Islet precursor cell (in vitro differentiated cells): ENCODE measurements at regions not wholly inside any gene's neighbourhood (a gene's known extent, or its start where the extent isn't known, plus 50 kb on each side); places are given as distances from the start of the nearest gene placed in this dataset.
"Not testable (repeated sequence)": the region's sequence is repeated elsewhere in the genome, so short reads cannot be mapped to it uniquely, and the experiment has no call there.

Source experiments
- DNase-seq: peaks from one replicate; pipeline ENCODE4 v3.0.0-alpha.2; 2018

DNA sequence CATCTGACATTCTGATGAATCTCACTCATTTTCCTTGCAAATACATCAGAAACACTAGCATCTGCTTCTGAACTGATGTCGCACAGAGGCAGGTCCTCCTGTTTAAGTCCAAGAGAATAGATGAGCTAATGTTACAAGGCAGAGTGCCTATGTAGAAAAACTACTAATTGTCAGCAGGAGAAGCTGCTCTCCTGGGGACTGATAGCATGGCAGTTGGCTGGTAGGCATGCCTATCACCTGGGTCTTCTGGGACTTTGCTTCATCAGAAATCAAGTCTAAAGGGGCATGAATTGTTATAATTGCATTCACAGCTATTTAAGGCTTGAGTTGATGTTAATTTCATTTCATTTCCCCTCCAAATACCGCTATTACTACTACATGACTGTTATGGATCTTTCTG is 457.2 kb downstream of the RAP2B start:
- no peak for DNase-seq

DNA sequence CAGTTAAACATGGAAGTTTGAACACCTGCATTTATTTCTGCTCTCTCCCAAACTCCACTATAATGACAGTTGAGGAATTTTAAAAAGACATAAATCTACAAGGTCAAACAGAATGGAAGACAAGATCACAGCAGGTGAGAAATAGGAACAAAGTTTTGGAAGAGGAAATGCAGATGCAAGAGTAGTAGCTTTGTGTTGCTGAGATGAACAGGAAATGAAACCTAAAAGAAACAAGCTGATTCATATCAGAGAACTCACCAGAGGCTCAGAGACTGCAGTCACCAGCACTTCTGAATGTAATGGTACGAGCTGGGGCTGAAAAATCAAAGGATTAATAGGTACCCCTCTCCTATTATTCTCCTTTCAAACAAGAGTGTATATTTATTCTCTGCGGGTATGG is 459.9 kb downstream of the RAP2B start:
- no peak for DNase-seq

DNA sequence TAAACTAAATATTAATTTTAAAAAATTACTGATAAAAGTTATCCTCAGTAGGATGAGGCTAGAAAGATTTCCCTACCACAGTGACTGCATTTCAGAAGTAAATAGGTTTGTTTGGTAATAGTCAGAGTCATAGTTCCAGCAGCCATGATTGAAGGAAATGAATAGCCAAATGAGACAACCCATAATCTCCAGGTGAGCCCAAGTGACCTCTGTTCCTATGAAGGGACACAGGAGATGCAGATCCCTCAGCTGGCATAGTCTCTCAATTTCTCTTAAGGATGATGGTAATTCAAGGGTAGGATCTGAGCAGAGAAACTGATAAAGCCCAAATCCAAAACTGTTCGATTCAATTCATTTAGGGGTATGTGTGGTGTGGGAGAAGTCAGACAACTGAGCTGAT is 461.8 kb downstream of the RAP2B start:
- no peak for DNase-seq

DNA sequence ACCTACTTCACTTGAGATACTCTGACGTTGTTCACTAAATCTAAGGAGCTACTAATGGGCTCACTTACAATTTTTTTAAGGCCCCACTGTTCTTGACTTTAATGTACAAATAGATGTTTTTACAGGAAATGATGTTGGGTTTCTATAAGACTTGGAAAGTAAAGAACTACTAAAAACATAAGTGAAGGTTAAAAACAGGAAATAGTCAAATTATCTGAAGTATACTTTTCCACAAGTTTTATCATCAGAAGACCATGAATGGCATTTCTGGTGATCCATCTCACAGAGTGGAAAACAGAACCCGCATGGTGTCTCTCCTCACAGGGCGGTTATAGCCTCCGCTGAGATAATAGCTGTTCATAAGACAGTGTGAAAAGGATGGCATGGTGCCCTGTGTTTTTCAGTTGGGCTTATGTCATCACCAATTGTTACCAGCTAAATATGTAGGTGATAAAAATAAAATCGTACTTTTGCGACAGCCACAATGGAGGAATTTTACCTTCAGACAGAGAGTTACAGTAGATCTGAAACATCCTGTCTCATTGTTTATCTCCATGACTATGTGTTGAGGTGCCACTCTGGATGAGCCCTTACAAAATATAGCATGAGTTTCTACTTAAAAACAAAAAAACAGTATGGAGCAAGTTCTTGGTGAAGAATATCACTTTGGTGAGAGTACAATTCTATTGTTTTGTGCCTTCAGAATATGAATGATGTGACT is 462.4 kb downstream of the RAP2B start:
- no peak for DNase-seq

DNA sequence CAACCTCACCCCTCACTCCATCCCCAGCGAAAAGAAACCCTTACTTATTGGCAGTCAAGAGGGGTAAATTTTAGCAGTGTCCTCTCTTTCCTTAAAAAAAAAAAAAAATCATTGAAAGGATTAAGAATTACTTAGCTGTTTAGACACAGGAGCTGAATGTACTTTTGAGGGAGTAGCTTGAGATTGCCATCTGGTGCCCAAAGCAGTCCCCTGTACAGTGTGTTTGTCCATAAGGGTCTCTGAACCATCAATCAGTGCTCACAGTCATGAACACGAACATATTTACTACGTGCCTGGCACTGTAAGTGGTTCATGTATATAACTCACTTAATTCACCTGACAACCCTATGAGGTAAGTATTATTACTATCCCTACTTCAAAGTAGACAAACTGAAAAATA is 463.5 kb downstream of the RAP2B start:
- no peak for DNase-seq

DNA sequence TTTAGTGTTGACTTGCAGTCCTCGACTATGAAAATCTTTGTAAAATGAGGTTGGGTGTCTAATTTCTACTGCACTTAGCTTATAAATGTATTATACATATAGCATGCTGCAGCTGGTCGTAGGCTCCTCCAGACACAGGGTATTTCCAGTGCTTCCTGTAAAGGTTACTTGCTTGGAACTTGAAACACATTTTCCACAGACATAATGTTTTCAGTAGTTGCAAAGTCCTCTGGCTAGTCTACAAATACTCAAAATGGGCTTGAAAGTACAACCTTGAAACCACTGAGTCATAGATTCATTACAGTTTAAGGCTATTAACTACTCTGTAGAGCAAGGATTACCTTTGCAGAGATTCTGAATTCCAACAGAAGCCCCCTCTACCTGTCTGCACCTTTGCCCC is 464.1 kb downstream of the RAP2B start:
- DNase-seq = no peak

DNA sequence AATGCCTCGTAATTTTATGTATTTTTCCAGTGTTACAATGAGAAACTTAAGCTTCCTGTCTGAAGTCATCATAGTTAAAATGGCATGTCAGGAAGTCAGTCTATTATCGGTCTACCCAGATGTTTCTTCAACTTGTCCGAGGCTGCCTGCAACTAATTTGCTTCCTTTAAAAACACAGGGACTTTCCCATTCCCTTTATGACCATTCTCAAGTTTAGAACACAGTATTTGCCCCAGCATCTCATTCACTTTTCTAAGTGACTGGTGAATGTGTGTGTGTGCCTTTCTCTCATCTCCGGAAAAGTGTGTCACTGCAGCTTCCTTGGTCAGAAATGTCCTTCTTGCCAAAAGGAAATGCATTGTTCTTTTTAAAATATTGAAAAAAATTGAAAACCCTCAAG is 466.6 kb downstream of the RAP2B start:
- no peak for DNase-seq

DNA sequence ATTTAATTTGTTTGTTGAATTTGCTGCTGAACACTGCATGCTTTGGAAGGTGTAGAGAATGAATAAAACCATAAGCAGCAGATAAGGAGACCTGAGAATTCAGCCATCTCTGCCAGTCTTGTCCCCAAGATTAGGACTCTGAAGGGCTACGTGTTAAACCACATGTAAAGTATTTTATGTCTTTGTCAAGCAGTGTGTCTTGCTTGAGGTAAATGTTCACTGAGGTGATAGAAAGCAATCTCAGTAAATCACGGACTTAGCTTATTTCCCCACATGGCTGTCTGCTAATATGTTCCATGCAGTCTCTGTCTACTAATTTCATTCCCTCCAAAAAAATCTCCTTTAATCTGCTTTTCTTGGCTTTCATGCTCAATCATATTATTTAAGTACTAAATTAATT is 467.1 kb downstream of the RAP2B start:
- no peak for DNase-seq

DNA sequence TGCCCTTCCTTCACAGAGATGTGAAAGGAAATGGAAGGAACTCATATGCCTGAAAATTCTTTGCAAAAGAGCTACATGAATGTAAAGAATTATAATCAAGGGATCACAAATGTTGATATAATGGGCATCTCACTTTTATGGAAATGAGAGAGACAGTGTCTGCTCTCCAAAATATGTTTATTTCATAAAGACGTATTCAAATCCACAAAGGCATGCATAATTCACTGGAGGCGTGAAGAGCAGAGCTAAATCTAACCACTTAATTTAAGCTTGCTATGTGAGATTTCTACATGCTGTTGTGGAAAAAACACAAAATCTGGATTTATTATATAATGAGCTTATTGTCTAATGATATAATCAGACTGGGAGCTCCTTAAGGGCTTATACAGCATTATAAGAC is 469.1 kb downstream of the RAP2B start:
- DNase-seq = no peak

DNA sequence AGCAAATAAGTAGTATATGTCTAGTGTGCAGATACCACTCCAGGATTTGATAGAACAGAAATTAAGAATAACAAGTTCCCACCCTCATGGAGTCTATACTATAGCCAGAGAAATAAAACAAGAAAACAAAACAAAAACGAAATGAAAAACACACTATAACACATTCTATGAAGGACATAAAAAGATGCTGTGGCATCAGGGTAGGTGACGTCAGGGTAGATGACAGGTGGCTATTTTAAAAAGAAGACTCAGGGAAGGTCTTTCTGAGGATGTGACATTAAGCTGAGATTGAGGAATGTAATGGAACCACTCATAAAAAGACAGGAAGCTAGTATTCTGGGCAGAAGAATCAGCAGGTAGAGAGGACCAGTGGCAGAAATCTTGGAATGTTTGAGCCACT is 469.6 kb downstream of the RAP2B start:
- DNase-seq = no peak

DNA sequence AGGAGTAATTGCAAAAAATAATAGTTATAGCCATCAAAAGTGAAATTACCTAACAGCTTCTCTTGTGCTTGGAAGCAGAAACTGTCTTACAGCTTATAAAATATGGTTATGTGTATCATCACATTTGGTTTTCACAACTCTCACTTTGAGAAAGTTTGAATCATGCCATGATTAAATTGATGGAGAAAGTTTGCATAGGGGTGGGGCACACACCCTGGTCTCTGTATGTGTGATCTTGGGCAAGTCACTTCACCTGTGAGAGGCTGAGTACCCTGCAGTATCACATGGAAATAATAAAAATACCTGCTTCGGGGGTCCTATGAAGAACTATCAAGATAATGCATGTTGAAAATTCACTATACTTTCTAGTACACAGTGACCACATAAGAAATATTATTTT is 471.4 kb downstream of the RAP2B start:
- no peak for DNase-seq

DNA sequence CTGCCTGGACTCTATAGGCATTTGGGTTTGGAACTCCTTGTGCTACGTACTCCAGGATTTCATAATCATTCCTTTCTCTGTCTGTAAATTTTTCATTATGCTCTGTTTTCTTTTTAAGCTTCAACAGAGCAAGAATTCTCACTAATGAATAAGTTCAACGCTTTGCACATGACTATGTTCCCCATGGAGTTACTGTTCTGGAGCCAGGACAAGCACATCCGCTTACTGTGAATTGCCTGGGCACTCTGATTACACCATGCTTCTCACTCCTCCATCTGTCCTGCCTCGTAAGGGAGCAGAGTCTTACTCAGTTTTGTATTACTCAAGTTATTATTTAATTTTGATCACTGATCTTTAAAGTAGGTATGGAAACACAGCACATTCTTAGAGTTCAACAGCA is 472.7 kb downstream of the RAP2B start:
- no peak for DNase-seq

DNA sequence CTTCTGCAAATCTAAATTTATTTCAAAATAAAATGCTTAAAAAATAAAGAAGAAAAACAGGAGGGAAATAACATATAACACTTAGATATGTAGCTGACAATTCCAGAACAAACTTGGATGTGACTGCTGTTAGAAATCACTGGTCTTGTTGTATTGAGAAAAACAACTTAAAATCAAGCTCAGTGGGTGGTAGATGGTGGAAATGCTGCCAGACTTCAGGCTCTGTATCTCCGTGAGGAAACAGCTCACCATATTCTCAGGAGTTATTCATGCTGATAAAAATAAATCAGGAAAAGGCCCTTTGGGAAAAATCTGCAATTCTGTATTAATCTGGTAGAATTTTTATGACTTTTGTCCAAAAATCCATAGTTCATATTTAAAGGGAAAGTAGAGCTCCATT is 477.6 kb downstream of the RAP2B start:
- no peak for DNase-seq

DNA sequence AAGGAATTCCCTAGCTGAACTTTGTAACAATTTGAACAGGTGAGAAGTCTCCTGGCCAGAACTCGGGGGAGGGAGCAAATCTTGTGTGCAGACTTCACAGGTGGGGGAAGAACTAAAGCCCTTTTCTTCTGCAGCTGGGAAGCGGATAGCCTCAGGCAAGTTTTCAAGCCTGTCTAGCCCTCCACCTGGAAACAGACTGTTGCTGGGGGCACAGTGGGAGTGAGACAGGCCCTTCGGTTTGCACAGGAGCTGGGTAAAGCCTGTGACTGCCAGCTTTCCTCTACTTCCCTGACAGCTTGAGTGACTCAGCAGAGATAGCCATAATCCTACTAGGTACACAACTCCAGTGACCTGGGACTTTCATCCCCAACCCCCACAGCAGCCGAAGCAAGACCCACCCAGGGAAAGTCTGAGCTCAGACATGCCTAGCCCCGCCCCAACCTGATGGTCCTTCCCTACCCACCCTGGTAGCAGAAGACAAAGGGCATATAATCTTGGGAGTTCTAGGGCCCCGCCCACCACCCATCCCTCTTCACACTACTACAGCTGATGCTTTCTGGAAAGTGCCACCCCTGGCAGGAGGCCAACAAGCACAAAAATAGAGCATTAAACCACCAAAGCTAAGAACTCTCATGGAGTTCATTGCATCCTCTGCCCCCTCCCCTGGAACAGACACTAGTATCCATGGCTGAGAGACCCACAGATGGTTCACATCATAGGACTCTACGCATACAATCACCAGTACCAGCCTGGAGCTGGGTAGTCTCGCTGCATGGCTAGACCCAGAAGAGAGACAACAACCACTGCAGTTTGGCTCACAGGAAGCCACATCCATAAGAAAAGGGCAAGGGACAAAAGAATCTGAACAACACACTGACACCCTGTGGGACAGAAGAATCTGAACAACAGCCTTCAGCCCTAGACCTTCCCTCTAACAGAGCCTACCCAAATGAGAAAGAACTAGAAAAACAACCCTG is 479.0 kb downstream of the RAP2B start:
- peak; percentile 90 for DNase-seq

DNA sequence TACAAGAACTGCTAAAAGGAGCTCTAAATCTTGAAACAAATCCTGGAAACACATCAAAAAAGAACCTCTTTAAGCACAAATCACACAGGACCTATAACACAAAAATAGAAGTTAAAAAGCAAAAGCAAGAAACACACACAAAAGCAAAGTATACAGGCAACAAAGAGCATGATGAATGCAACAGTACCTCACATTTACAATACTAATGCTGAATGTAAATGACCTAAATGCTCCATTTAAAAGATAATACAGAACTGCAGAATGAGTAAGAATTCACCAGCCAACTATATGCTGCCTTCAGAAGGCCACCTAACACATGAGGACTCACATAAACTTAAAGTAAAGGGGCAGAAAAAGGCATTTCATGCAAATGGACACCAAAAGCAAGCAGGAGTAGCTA is 478.6 kb upstream of the ARHGEF26 start:
- not testable (repeated sequence) for DNase-seq

DNA sequence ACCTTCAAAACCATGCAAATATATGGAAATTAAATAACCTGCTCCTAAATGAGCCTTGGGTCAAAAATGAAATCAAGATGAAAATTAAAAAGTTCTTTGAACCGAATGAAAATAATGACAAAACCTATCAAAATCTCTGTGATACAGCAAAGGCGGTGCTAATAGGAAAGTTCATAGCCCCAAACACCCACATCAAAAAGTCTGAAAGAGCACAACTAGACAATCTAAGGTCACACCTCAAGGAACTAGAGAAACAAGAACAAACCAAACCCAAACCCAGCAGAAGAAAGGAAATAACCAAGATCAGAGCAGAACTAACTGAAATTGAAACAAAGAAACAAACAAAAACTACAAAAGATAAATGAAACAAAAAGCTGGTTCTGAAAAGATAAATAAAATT is 477.7 kb upstream of the ARHGEF26 start:
- DNase-seq = not testable (repeated sequence)

DNA sequence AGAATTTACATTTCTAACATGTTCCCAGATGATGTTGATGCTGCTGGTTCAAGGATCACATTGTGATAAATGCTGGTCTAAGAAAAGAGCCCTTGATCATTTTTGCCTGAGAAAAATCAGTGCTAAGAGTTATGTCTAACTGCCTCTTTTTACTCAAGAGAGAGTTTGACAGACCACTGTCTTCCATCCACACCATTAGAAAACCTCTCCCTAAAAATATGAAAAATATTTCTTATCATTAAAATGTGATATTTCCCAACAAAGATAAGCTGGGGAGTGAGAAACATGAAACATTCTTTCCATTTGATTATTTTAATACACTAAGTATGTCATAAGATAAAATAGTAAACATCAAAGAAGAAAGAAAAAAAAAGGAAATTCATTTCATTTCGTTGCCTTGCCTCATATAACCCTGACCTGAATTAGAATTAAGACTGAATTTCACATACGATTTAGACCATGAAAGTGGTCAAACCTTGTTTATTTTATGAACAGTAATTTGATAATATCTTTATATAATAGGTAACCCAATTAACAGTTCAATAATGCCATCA is 471.8 kb upstream of the ARHGEF26 start:
- DNase-seq = no peak

DNA sequence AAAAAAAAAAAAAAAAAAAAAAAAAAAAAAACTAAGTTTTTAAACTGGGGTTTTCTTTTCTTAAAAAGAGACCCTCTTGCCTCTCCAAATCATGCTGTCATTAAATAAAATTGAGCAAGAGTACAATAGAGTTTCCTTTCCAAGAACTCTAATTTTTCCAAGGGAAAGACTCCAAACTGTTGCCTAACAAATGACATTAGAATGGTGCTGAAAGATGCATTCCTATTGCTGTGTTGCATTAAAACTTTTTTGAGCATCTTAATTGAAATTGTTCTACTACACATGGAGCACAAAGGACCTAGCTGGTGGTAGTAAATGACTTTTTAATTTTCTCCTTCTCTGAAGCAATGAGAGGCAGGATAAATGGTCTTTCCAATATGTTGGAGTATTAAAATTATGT is 469.1 kb upstream of the ARHGEF26 start:
- DNase-seq = no peak

DNA sequence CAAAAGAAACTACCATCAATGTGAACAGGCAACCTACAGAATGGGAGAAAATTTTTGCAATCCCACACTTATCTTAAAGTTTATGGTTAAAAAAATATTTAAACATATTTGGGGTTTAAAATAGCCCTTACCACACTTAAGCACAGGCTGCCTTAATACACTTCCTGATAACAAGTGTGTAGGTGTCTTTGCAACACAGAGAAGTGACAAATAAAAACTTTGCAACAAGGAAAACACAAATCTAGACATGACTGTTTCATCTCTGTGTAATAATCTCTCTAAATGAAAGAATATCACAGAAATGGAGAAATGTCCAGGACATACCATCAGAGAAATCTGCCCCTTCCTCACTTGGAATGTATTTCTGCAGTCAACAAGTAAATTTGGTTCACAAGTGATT is 464.1 kb upstream of the ARHGEF26 start:
- no peak for DNase-seq

DNA sequence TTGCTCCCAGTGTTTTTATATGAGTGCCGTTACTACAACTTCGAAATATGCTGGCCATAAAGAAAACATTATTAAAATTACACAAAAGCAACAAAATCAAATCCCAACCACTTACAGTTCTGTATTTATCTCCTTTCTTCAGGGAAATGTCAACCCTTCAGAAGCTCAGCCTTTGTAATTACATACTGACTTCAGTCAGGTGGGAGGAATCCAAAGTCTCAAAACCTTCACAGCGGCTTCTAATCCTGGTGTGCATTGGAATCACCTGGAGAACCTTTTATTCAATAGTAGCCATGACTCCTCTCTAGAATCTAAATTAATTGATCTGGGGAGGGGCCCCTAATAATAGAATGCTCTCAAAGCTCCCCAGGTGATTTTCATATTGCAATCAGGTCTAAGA is 463.7 kb upstream of the ARHGEF26 start:
- no peak for DNase-seq

DNA sequence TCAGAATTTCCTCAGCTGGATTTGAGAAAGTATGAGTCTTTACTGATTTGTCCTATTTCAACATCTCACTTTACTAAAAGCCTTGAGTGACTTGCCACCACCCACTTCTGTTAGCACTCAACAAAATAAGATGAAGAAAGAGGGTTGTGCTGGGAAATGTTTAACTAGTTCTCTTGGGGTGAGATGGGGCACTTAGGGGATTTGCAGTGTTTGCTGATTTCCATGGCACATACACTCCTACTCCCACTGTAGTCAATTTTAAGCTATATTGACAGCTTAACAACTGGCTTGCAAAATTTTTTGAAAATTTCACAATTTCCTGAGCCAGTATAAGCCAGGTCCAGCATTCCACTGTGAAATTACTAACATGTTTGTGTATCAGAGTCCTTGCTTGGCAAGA is 463.1 kb upstream of the ARHGEF26 start:
- no peak for DNase-seq

DNA sequence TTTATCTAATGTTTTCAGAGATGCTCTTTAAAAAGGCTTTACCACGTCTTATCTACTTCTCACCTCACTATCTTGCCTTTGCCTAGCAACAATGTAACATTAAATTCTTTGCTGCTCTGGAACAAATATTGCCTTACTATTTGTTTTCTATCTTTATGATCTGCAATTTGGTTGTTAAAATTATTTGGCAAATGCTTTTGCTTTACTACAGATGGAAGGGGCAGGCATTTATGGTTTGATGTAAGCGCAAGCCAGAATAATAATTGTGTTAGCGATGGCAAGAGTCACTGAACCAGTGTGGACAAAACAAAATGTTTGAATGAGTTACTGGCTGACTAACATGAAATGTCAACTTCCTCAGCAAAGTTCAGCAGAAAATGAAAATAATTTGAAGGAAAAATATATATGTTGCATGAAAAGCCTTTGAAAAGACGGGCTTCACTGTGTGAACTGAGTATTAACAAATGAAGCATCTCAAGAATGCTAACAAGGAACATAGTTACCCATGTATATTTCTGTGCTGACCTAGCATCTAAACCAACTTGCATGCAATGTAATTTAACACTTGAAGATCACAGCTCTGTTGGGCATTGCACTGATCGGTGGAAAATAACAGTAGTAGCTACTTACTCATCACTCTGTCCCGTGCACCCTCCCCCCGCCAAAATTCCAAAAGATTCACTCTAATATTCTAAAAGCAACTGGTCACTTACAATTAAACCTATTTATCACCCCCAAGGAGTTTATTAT is 454.0 kb upstream of the ARHGEF26 start:
- DNase-seq = no peak

DNA sequence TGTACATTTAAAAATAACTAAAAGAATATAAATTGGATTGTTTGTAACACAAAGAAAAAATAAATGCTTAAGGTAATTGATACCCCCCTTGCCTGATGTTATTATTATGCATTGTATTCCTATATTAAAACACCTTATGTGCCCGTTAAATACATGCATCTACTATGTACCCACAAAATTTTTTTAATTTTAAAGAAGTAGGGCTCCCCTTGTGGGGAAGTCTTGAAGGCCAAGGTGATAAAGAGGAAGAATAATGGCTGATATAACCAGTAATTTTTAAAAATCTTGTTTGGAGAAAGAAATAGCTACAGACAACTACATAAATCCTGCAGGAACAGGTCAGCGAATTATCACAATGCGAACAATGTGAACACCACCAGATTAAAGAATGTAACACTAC is 451.7 kb upstream of the ARHGEF26 start:
- no peak for DNase-seq
